Gastrocnemius medialis (tissue), 4 donors: ENCODE measurements at regions not wholly inside any gene's neighbourhood (a gene's known extent, or its start where the extent isn't known, plus 50 kb on each side); places are given as distances from the start of the nearest gene placed in this dataset.

ENCODE experiments used
- POLR2A ChIP-seq, 2 donors: fragments of 450-650 bp; IDR thresholded peaks; one replicate each; pipeline ENCODE4 v1.6.1; 2017; ENCODE audit warnings: antibody characterized with exemption in 2 of 2, mild to moderate bottlenecking in 2 of 2, moderate library complexity in 2 of 2
- TF ChIP-seq, protein P1 (sequence below), 5 experiments: fragments of 450-650 bp in 3 of 5; fragments of 200-600 bp in 2 of 5; sonication (generic) in 2 of 5; IDR thresholded peaks in 4 of 5; conservative IDR thresholded peaks in 1 of 5; 1 replicate in 4 of 5; 2 replicates in 1 of 5; pipeline ENCODE4 v1.5.1; 2016 to 2019; ENCODE audit warnings: antibody characterized with exemption in 5 of 5, mild to moderate bottlenecking in 3 of 5, moderate library complexity in 3 of 5

DNA sequence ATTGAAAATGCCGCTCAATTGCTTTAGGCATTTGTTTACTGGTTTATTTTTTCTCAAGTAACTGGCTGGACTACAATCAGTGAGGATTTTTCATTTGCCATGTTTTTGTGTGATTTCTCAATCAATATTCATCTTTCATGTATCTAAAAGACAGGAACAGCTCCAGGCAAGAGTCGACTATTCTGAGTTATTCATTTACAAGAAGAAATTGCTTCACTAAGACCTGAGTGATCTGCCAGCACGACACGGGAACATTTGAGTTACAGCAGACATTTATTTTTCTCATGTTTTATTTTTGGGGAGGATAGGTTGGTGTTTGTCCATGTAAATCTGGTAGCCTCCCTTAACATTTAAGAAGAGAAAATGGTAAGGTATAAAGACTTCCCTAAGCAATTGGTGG lies 124.1 kb downstream of the CBLN4 start:
- TF ChIP-seq, protein P1, sequence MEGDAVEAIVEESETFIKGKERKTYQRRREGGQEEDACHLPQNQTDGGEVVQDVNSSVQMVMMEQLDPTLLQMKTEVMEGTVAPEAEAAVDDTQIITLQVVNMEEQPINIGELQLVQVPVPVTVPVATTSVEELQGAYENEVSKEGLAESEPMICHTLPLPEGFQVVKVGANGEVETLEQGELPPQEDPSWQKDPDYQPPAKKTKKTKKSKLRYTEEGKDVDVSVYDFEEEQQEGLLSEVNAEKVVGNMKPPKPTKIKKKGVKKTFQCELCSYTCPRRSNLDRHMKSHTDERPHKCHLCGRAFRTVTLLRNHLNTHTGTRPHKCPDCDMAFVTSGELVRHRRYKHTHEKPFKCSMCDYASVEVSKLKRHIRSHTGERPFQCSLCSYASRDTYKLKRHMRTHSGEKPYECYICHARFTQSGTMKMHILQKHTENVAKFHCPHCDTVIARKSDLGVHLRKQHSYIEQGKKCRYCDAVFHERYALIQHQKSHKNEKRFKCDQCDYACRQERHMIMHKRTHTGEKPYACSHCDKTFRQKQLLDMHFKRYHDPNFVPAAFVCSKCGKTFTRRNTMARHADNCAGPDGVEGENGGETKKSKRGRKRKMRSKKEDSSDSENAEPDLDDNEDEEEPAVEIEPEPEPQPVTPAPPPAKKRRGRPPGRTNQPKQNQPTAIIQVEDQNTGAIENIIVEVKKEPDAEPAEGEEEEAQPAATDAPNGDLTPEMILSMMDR (IDR thresholded peaks at IDR 0.05 in 4 of 5, conservative IDR thresholded peaks at IDR 0.05 in 1 of 5) = no peak
- no peak for TF ChIP-seq POLR2A (IDR thresholded peaks at IDR 0.05)
